NCI-H2081 (cell line): ENCODE measurements at regions not wholly inside any gene's neighbourhood (a gene's known extent, or its start where the extent isn't known, plus 50 kb on each side); places are given as distances from the start of the nearest gene placed in this dataset.
"Not testable (repeated sequence)": the region's sequence is repeated elsewhere in the genome, so short reads cannot be mapped to it uniquely, and the experiment has no call there.

Experiments used
- DNase-seq, 2 experiments: peaks; one replicate each; lab custom pipeline; 2025; lab: John Stamatoyannopoulos, UW

- no peak for DNase-seq
Observed at GRCh38 chr1:177645491-177646190, 324.2 kb downstream of the SEC16B start.

- no peak for DNase-seq
Observed at GRCh38 chr1:177640687-177641086, 329.2 kb downstream of the SEC16B start.

GRCh38 chr1:177634151-177634550 lies 335.7 kb downstream of the SEC16B start:
- not testable (repeated sequence) for DNase-seq

- peak in 1 of 2 experiments; percentile 11 for DNase-seq
Observed at GRCh38 chr1:177632923-177633615, 336.8 kb downstream of the SEC16B start.

GRCh38 chr1:177631770-177632169 lies 338.1 kb downstream of the SEC16B start:
- no peak for DNase-seq

- no peak for DNase-seq
Observed at GRCh38 chr1:177629526-177629925, 340.3 kb downstream of the SEC16B start.

- no peak for DNase-seq
Observed at GRCh38 chr1:177627148-177627910, 342.5 kb downstream of the SEC16B start.

- DNase-seq = no peak
Observed at GRCh38 chr1:177620636-177621190, 349.1 kb downstream of the SEC16B start.

GRCh38 chr1:177615251-177615650 lies 354.6 kb downstream of the SEC16B start:
- DNase-seq = no peak

GRCh38 chr1:177611402-177611801 lies 358.5 kb downstream of the SEC16B start:
- no peak for DNase-seq

- no peak for DNase-seq
Observed at GRCh38 chr1:177609953-177610352, 359.9 kb downstream of the SEC16B start.

- no peak for DNase-seq
Observed at GRCh38 chr1:177600936-177601335, 368.9 kb downstream of the SEC16B start.

- DNase-seq = no peak
Observed at GRCh38 chr1:177600321-177600720, 369.5 kb downstream of the SEC16B start.

- DNase-seq = no peak
Observed at GRCh38 chr1:177597393-177597792, 372.5 kb downstream of the SEC16B start.

GRCh38 chr1:177596485-177596884 lies 373.4 kb downstream of the SEC16B start:
- no peak for DNase-seq

- DNase-seq = no peak
Observed at GRCh38 chr1:177593105-177593504, 376.8 kb downstream of the SEC16B start.

- DNase-seq = no peak
Observed at GRCh38 chr1:177592624-177593023, 377.2 kb downstream of the SEC16B start.

- DNase-seq = no peak
Observed at GRCh38 chr1:177591155-177591554, 378.7 kb downstream of the SEC16B start.

- no peak for DNase-seq
Observed at GRCh38 chr1:177589166-177589565, 380.7 kb downstream of the SEC16B start.

- DNase-seq = no peak
Observed at GRCh38 chr1:177586429-177586828, 383.4 kb downstream of the SEC16B start.

- peak in 1 of 2 experiments; percentile 36 for DNase-seq
Observed at GRCh38 chr1:177585302-177586220, 384.3 kb downstream of the SEC16B start.
